Ovary (tissue), 3 donors: ENCODE measurements at regions not wholly inside any gene's neighbourhood (a gene's known extent, or its start where the extent isn't known, plus 50 kb on each side); places are given as distances from the start of the nearest gene placed in this dataset.
"Not testable (repeated sequence)": the region's sequence is repeated elsewhere in the genome, so short reads cannot be mapped to it uniquely, and the experiment has no call there.

Experiments used
- EP300 ChIP-seq: sonication (generic); formaldehyde crosslinking; IDR thresholded peaks from one replicate; pipeline ENCODE4 v1.6.1; 2017; ENCODE audit warnings: antibody characterized with exemption
- POLR2A ChIP-seq: fragments of 450-650 bp; IDR thresholded peaks from one replicate; pipeline ENCODE4 v1.6.1; 2017; ENCODE audit warnings: antibody characterized with exemption, mild to moderate bottlenecking, moderate library complexity
- TF ChIP-seq, protein P1 (sequence below), 3 donors: fragments of 450-650 bp in 2 of 3; fragments of 200-600 bp in 1 of 3; IDR thresholded peaks; one replicate each; pipeline versions ENCODE4 v1.5.1 to v1.8.0; 2016 to 2022; ENCODE audit warnings: antibody characterized with exemption in 3 of 3, mild to moderate bottlenecking in 1 of 3
- donor health status: DM: no; HTN: no; CAD: no.

DNA sequence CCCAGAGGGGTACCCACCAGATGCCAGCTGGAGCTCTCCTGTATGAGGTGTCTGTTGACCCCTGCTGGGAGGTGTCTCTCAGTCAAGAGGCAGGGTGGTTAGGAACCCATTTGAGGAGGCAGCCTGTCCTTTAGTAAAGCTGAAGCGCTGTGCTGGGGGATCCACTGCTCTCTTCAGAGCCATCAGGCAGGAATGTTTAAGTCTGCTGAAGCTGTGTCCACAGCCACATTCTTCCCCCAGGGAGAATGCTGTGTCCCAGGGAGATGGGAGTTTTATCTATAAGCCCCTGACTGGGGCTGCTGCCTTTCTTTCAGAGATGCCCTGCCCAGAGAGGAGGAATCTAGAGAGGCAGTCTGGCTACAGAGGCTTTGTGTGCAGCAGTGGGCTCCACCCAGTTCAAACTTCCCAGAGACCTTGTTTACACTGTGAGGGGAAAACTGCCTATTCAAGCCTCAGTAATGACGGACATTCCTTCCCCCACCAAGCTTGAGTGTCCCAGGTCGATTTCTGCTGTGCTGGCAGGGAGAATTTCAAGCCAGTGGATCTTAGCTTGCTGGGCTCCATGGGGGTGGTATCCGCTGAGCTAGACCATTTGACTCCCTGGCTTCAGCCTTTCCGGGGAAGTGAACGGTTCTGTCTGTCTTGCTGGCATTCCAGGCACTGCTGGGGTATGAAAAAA is 133.8 kb downstream of the LEPR start:
- TF ChIP-seq, protein P1, sequence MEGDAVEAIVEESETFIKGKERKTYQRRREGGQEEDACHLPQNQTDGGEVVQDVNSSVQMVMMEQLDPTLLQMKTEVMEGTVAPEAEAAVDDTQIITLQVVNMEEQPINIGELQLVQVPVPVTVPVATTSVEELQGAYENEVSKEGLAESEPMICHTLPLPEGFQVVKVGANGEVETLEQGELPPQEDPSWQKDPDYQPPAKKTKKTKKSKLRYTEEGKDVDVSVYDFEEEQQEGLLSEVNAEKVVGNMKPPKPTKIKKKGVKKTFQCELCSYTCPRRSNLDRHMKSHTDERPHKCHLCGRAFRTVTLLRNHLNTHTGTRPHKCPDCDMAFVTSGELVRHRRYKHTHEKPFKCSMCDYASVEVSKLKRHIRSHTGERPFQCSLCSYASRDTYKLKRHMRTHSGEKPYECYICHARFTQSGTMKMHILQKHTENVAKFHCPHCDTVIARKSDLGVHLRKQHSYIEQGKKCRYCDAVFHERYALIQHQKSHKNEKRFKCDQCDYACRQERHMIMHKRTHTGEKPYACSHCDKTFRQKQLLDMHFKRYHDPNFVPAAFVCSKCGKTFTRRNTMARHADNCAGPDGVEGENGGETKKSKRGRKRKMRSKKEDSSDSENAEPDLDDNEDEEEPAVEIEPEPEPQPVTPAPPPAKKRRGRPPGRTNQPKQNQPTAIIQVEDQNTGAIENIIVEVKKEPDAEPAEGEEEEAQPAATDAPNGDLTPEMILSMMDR (IDR thresholded peaks at IDR 0.05): not testable (repeated sequence)
- not testable (repeated sequence) for TF ChIP-seq POLR2A, EP300
